DMS114 treated with DMSO at 0.1 percent for 48 hours (cell line): ENCODE measurements at regions not wholly inside any gene's neighbourhood (a gene's known extent, or its start where the extent isn't known, plus 50 kb on each side); places are given as distances from the start of the nearest gene placed in this dataset.
"Not testable (repeated sequence)": the region's sequence is repeated elsewhere in the genome, so short reads cannot be mapped to it uniquely, and the experiment has no call there.

Experiments
- DNase-seq: peaks from one replicate; lab custom pipeline; 2025; ENCODE audit not compliant: unreplicated experiment; lab: John Stamatoyannopoulos, UW

GRCh38 chr5:62206150-62206829 lies 99.7 kb upstream of the KIF2A start:
- DNase-seq = no peak

- DNase-seq = no peak
Observed at GRCh38 chr5:62208218-62208852, 97.7 kb upstream of the KIF2A start.

- no peak for DNase-seq
Observed at GRCh38 chr5:62211405-62211804, 94.6 kb upstream of the KIF2A start.

GRCh38 chr5:62212648-62213047 lies 93.4 kb upstream of the KIF2A start:
- no peak for DNase-seq

GRCh38 chr5:62214701-62215100 lies 91.3 kb upstream of the KIF2A start:
- no peak for DNase-seq

GRCh38 chr5:62216603-62217002 lies 89.4 kb upstream of the KIF2A start:
- DNase-seq = not testable (repeated sequence)

- not testable (repeated sequence) for DNase-seq
Observed at GRCh38 chr5:62217095-62217494, 88.9 kb upstream of the KIF2A start.

- DNase-seq = not testable (repeated sequence)
Observed at GRCh38 chr5:62218860-62219259, 87.1 kb upstream of the KIF2A start.

- not testable (repeated sequence) for DNase-seq
Observed at GRCh38 chr5:62221881-62222280, 84.1 kb upstream of the KIF2A start.

- not testable (repeated sequence) for DNase-seq
Observed at GRCh38 chr5:62222305-62222704, 83.7 kb upstream of the KIF2A start.

- DNase-seq = not testable (repeated sequence)
Observed at GRCh38 chr5:62223312-62223670, 82.7 kb upstream of the KIF2A start.

- DNase-seq = not testable (repeated sequence)
Observed at GRCh38 chr5:62224987-62225601, 80.9 kb upstream of the KIF2A start.

- not testable (repeated sequence) for DNase-seq
Observed at GRCh38 chr5:62230876-62231388, 75.1 kb upstream of the KIF2A start.

GRCh38 chr5:62231576-62231975 lies 74.4 kb upstream of the KIF2A start:
- DNase-seq = no peak

GRCh38 chr5:62232218-62232617 lies 73.8 kb upstream of the KIF2A start:
- not testable (repeated sequence) for DNase-seq

- DNase-seq = not testable (repeated sequence)
Observed at GRCh38 chr5:62233083-62234046, 72.6 kb upstream of the KIF2A start.

- DNase-seq = not testable (repeated sequence)
Observed at GRCh38 chr5:62236593-62236992, 69.4 kb upstream of the KIF2A start.

- not testable (repeated sequence) for DNase-seq
Observed at GRCh38 chr5:62237944-62238343, 68.1 kb upstream of the KIF2A start.

GRCh38 chr5:62238584-62238983 lies 67.4 kb upstream of the KIF2A start:
- DNase-seq = not testable (repeated sequence)

GRCh38 chr5:62240494-62240893 lies 65.5 kb upstream of the KIF2A start:
- DNase-seq = not testable (repeated sequence)

GRCh38 chr5:62242000-62242399 lies 64.0 kb upstream of the KIF2A start:
- DNase-seq = not testable (repeated sequence)
